ENCODE measurements at regions not wholly inside any gene's neighbourhood (a gene's known extent, or its start where the extent isn't known, plus 50 kb on each side); places are given as distances from the start of the nearest gene placed in this dataset.
"Not testable (repeated sequence)": the region's sequence is repeated elsewhere in the genome, so short reads cannot be mapped to it uniquely, and the experiment has no call there.

DNA sequence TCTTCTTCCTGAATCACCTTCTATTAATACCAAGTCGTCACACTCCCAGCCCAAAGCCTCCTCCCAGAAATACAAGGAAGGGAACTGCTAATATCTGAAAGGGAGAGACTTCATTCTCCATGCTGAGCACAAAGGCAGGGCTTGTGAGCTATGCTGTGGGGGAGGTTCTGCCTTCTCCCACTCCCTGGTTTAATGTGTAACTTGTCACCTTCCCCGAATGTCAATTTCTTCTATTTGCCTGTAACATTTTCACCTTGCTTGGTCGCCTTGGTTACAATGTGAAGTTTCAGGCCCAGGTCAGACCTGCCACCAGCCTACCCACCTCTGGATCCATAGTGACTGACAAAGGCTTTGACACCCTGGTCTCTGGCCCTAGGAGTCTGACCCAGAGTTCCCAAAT is 82.0 kb upstream of the ESRRB start:
- intact Hi-C loops (cut with DNase I), result no loop called here

DNA sequence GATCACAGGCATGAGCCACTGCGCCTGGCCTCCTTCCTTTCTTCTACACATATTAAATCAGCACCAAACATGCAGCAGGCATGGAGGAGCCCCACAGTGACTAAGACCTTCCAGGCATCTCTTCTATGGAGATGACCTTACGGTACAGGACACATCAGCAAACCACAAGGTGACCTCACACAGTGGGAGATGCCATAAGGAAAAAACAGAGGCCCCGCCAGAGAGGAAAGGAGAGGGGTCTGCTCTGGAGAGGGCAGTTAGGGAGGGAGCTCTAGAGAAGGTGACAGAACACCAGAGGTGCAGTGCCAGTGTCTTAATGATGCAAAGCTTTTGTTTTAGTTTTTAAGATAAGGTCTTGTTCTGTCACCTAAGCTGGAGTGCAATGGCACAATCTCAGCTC is 81.1 kb upstream of the ESRRB start:
- Histone ChIP-seq H3K9me3 (replicated peaks in 1 of 3) (no peaks in the 10 kb centered on the region), H3K36me3 (replicated peaks in 1 of 2) (no peaks in the 10 kb centered on the region), H3K4me1 (replicated peaks in 1 of 2) (no peaks in the 10 kb centered on the region), H3K27ac (no peak overlapping the region), H3K27me3 (no peaks in the 10 kb centered on the region), H3K4me3 (no peak overlapping the region)
- WGBS, 4 donors, result 78 to 94% (median 84%) methylated on average over 3 of the region's 3 CpGs
- no peak for TF ChIP-seq POLR2A (IDR thresholded peaks at IDR 0.05)
- intact Hi-C loops (cut with DNase I), result no loop called here
- DNase-seq, result no peak

More for the DNA sequence above, 82.0 kb upstream of the ESRRB start:
- Histone ChIP-seq H3K27me3 (no peaks in the 10 kb centered on the region), H3K4me1 (replicated peaks in 1 of 2) (no peaks in the 10 kb centered on the region), H3K9me3 (replicated peaks in 1 of 3) (no peaks in the 10 kb centered on the region), H3K27ac (no peak overlapping the region), H3K36me3 (replicated peaks in 1 of 2) (no peaks in the 10 kb centered on the region), H3K4me3 (no peak overlapping the region)
- WGBS, 4 donors, result 64 to 80% (median 70%) methylated on average over 3 of the region's 3 CpGs
- no peak for DNase-seq
- TF ChIP-seq POLR2A (IDR thresholded peaks at IDR 0.05), result no peak
- TF ChIP-seq, protein P1, sequence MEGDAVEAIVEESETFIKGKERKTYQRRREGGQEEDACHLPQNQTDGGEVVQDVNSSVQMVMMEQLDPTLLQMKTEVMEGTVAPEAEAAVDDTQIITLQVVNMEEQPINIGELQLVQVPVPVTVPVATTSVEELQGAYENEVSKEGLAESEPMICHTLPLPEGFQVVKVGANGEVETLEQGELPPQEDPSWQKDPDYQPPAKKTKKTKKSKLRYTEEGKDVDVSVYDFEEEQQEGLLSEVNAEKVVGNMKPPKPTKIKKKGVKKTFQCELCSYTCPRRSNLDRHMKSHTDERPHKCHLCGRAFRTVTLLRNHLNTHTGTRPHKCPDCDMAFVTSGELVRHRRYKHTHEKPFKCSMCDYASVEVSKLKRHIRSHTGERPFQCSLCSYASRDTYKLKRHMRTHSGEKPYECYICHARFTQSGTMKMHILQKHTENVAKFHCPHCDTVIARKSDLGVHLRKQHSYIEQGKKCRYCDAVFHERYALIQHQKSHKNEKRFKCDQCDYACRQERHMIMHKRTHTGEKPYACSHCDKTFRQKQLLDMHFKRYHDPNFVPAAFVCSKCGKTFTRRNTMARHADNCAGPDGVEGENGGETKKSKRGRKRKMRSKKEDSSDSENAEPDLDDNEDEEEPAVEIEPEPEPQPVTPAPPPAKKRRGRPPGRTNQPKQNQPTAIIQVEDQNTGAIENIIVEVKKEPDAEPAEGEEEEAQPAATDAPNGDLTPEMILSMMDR (IDR thresholded peaks at IDR 0.05), result no peak

DNA sequence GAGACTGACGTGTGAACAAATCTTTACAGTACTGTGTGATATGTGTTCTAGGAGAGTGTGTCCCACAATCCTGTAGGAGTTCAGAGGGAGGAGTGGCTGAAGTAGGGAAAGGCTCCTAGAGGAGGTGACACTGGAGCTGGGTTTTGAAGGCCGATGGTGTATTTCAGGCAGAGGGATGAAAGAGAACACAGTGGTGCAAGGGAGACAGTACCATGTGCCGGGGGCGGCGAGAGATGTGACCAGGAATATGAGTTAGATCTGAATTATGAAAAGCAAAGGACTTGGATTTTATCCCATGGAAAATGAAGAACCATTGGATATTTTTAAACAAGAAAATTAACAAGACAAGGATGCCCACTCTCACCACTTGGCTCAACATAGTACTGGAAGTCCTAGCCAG is 77.0 kb upstream of the ESRRB start:
- 83 to 92% (median 85%) methylated on average over 5 of the region's 5 CpGs for WGBS, 4 donors
- intact Hi-C loops (cut with DNase I), result no loop called here
- Histone ChIP-seq H3K4me3 (no peak overlapping the region), H3K27ac (no peak overlapping the region), H3K9me3 (replicated peaks in 1 of 3) (no peaks in the 10 kb centered on the region), H3K27me3 (no peaks in the 10 kb centered on the region), H3K4me1 (replicated peaks in 1 of 2) (no peaks in the 10 kb centered on the region), H3K36me3 (replicated peaks in 1 of 2) (no peaks in the 10 kb centered on the region)
- TF ChIP-seq, protein P1 (IDR thresholded peaks at IDR 0.05), result no peak
- TF ChIP-seq POLR2A (IDR thresholded peaks at IDR 0.05), result no peak
- no peak for DNase-seq

DNA sequence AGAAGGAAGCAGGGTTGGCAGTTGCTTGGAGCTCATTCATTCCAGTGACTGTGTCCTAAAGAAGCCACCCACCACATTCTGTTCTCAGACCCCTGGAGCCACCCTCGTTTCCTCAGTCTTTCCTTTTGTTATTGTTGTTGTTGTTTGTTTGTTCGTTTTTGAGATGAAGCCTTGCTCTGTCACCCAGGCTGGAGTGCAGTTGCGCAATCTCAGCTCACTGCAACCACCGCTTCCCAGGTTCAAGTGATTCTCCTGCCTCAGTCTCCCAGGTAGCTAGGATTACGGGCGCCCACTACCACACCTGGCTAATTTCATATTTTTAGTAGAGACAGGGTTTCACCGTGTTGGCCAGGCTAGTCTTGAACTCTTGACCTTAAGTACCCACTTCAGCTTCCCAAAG is 72.7 kb upstream of the ESRRB start:
- H3K36me3 ChIP-seq (replicated peaks in 1 of 2); H3K4me3 ChIP-seq: not testable (repeated sequence)
- 78 to 86% (median 80%) methylated on average over 7 of the region's 7 CpGs for WGBS, 4 donors

DNA sequence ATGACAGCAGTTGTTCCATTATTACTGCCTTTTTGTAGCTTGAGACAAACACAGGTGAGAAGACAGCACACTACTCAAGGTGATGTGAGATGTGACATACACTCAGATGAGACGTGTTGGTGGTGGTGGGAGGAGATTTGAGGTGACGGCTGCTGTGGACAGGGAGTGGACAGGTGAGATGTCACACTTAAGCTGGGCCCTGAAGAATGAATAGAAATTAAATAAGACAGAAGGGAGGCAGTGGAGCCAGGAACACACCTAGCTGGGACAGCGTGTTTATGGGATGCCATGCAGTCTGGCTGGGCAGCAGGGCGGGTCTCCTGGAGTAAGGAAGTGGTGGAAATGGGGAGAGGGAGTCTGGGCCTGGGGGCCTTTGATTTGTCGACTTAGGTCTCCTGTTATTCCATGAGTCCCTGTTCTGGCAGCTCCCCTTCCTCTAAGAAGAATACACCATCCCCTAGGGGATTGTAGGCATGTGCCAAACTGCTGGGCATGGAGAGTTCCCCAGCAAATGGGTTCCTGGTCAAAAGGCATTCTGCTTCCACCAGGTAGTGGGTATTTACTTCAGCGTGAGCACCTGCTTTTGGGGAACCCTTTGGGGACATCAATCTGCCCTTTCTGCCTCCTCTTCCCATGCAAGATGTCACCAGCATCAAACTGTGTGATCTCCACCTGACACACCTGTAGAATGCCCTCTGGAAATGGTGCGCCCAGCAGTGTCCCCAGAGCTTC is 71.2 kb upstream of the ESRRB start:
- no peaks in the 10 kb centered on the region for H3K36me3 ChIP-seq (replicated peaks in 1 of 2)
- no peak overlapping the region for H3K27ac ChIP-seq
- intact Hi-C loops (cut with DNase I), result no loop called here
- no peak overlapping the region for H3K4me3 ChIP-seq
- no peaks in the 10 kb centered on the region for H3K27me3 ChIP-seq
- H3K4me1 ChIP-seq (replicated peaks in 1 of 2), result no peaks in the 10 kb centered on the region
- WGBS, 4 donors, result 74 to 87% (median 82%) methylated on average over 7 of the region's 7 CpGs
- no peak for DNase-seq
- TF ChIP-seq POLR2A (IDR thresholded peaks at IDR 0.05), result no peak
- TF ChIP-seq, protein P1 (IDR thresholded peaks at IDR 0.05), result no peak
- no peaks in the 10 kb centered on the region for H3K9me3 ChIP-seq (replicated peaks in 1 of 3)

More for the DNA sequence above, 72.7 kb upstream of the ESRRB start:
- H3K4me1 ChIP-seq (replicated peaks in 1 of 2); H3K27ac ChIP-seq; DNase-seq; H3K27me3 ChIP-seq; H3K9me3 ChIP-seq (replicated peaks in 1 of 3); intact Hi-C loops (cut with DNase I): not testable (repeated sequence)

Measured in adrenal gland (tissue), 9 donors.